Uterus (tissue), 2 donors: ENCODE measurements at regions not wholly inside any gene's neighbourhood (a gene's known extent, or its start where the extent isn't known, plus 50 kb on each side); places are given as distances from the start of the nearest gene placed in this dataset.

Source experiments
- CTCF ChIP-seq, 4 experiments: fragments of 200-600 bp in 2 of 4; fragments of 450-650 bp in 2 of 4; sonication (generic) in 2 of 4; IDR thresholded peaks; one replicate each; pipeline ENCODE4 v1.5.1; 2016 to 2019; ENCODE audit warnings: antibody characterized with exemption in 4 of 4, mild to moderate bottlenecking in 2 of 4, moderate library complexity in 1 of 4
- POLR2A ChIP-seq, 2 donors: fragments of 450-650 bp; IDR thresholded peaks; one replicate each; pipeline ENCODE4 v1.6.1; 2016; ENCODE audit warnings: antibody characterized with exemption in 2 of 2, mild to moderate bottlenecking in 1 of 2, moderate library complexity in 1 of 2

GRCh38 chr4:8747467-8748235 is 124.0 kb downstream of the HMX1 start:
- TF ChIP-seq CTCF (IDR thresholded peaks at IDR 0.05) (no peak), POLR2A (IDR thresholded peaks at IDR 0.05) (no peak)
